GM12878 (cell line): ENCODE measurements at regions not wholly inside any gene's neighbourhood (a gene's known extent, or its start where the extent isn't known, plus 50 kb on each side); places are given as distances from the start of the nearest gene placed in this dataset.

ENCODE experiments used
- ATAC-seq: fragments of 200-7000 bp; cut with Tn5 transposase; 3 replicates; pipeline ENCODE4 v1.9.1; 2020; ENCODE audit warnings: mild to moderate bottlenecking, moderate library complexity
- BruUV-seq: library from RNA; stranded (reverse); fragments of 400-500 nt; replicated peaks from 2 replicates; lab custom pipeline; 2021; lab: Mats Ljungman, UMichigan
- CTCF ChIA-PET: fragments of 300-600 bp; sonication (Branson Sonifier 250); formaldehyde crosslinking; extraction: SDS; loops from one replicate; lab custom pipeline; 2021; ENCODE audit warnings: inconsistent platforms; lab: Yijun Ruan, JAX
- POLR2A ChIA-PET: fragments of 350-600 bp; formaldehyde crosslinking; extraction: SDS; loops from one replicate; lab custom pipeline; 2021; ENCODE audit warnings: inconsistent platforms; lab: Charles Lee
- RAD21 ChIA-PET: fragments of 300-600 bp; sonication (Branson Sonifier 250); formaldehyde crosslinking; loops from one replicate; lab custom pipeline; 2023; ENCODE audit warnings: antibody characterized with exemption; ENCODE audit not compliant: unreplicated experiment; lab: Charles Lee
- SMC1A ChIA-PET: fragments of 300-600 bp; sonication (Branson Sonifier 250); formaldehyde crosslinking; loops from one replicate; lab custom pipeline; 2023; ENCODE audit not compliant: unreplicated experiment, uncharacterized antibody; lab: Charles Lee
- DNase-seq: peaks from one replicate; pipeline ENCODE4 v3.0.0-alpha.2; 2011; ENCODE audit warnings: low read depth, low spot score
- FAIRE-seq: peaks from 3 replicates; lab custom pipeline; 2011; peaks lifted over from hg19 to GRCh38; lab: Jason Lieb, UNC
- H2AFZ ChIP-seq: 2 replicates; pipeline ENCODE4 v1.6.0; 2011; ENCODE audit warnings: low read depth, low read length, control low read depth; ENCODE audit not compliant: control insufficient read depth
- H3K27ac ChIP-seq: 2 replicates; pipeline ENCODE4 v1.5.1; 2011; ENCODE audit warnings: control low read depth; ENCODE audit not compliant: control insufficient read depth, insufficient read depth
- H3K27me3 ChIP-seq, 2 experiments: replicated peaks in 1 of 2; 2 replicates each; pipeline versions ENCODE4 v1.6.0 to v1.6.1; 2011; ENCODE audit warnings: low read length in 1 of 2; ENCODE audit not compliant: control insufficient read depth in 2 of 2, insufficient read depth in 2 of 2
- H3K36me3 ChIP-seq, 2 experiments: 2 replicates each; pipeline ENCODE4 v1.5.1; 2011; ENCODE audit warnings: low read length in 1 of 2; ENCODE audit not compliant: control insufficient read depth in 2 of 2, insufficient read depth in 2 of 2
- H3K4me1 ChIP-seq: 2 replicates; pipeline ENCODE4 v1.6.1; 2011; ENCODE audit warnings: mild to moderate bottlenecking, low read length, moderate library complexity, mixed read lengths; ENCODE audit not compliant: control insufficient read depth, insufficient read depth
- H3K4me2 ChIP-seq: 2 replicates; pipeline ENCODE4 v1.6.0; 2011; ENCODE audit warnings: control low read depth; ENCODE audit not compliant: control insufficient read depth, insufficient read depth
- H3K4me3 ChIP-seq: fragments of 200-600 bp; sonication (generic); 2 replicates; pipeline ENCODE4 v1.5.1; 2016
- H3K79me2 ChIP-seq: 2 replicates; pipeline ENCODE4 v1.6.0; 2011; ENCODE audit warnings: low read length; ENCODE audit not compliant: control insufficient read depth, insufficient read depth
- H3K9ac ChIP-seq: 2 replicates; pipeline ENCODE4 v1.8.0; 2011; ENCODE audit warnings: low read length, control low read depth, mixed read lengths; ENCODE audit not compliant: control insufficient read depth, insufficient read depth
- H3K9me3 ChIP-seq: replicated peaks from 3 replicates; pipeline ENCODE4 v1.5.1; 2011; ENCODE audit warnings: mild to moderate bottlenecking, low read length; ENCODE audit not compliant: control insufficient read depth, insufficient read depth
- H4K20me1 ChIP-seq: 2 replicates; pipeline ENCODE4 v1.6.0; 2011; ENCODE audit not compliant: control insufficient read depth, insufficient read depth
- CUX1 ChIP-seq: IDR thresholded peaks from 2 replicates; pipeline ENCODE4 v1.6.1; 2012; ENCODE audit warnings: improper control_type of control experiment, low read depth, low read length; ENCODE audit not compliant: insufficient replicate concordance
- IKZF1 ChIP-seq: fragments of 450-650 bp; conservative IDR thresholded peaks from 2 replicates; pipeline ENCODE4 v1.6.1; 2017; ENCODE audit warnings: antibody characterized with exemption, mild to moderate bottlenecking
- KLF5 ChIP-seq: fragments of 450-650 bp; IDR thresholded peaks from 2 replicates; pipeline ENCODE4 v1.6.1; 2014; ENCODE audit warnings: mild to moderate bottlenecking; ENCODE audit not compliant: partially characterized antibody
- NFIC ChIP-seq: IDR thresholded peaks from 2 replicates; pipeline ENCODE4 v1.6.1; 2012; ENCODE audit warnings: low read depth, mild to moderate bottlenecking, inconsistent platforms, low read length, moderate library complexity
- NFYA ChIP-seq: IDR thresholded peaks from 2 replicates; pipeline ENCODE4 v1.6.1; 2011; ENCODE audit warnings: low read depth, mild to moderate bottlenecking, low read length, improper control_type of control experiment, borderline replicate concordance
- POLR2AphosphoS2 ChIP-seq: IDR thresholded peaks from 2 replicates; pipeline ENCODE4 v1.6.1; 2011; ENCODE audit warnings: low read depth, mild to moderate bottlenecking, low read length, improper control_type of control experiment, moderate library complexity
- POLR2AphosphoS5 ChIP-seq: IDR thresholded peaks from 2 replicates; pipeline ENCODE4 v1.6.1; 2011; ENCODE audit warnings: mild to moderate bottlenecking, low read length, inconsistent platforms
- RBBP5 ChIP-seq: fragments of 200-600 bp; sonication (generic); conservative IDR thresholded peaks from 2 replicates; pipeline ENCODE4 v1.6.1; 2016
- RELA ChIP-seq: fragments of 450-650 bp; IDR thresholded peaks from 2 replicates; pipeline ENCODE4 v1.8.0; 2014; ENCODE audit warnings: borderline replicate concordance; ENCODE audit not compliant: partially characterized antibody
- STAT1 ChIP-seq: fragments of 450-650 bp; conservative IDR thresholded peaks from 2 replicates; pipeline ENCODE4 v1.6.1; 2014; ENCODE audit warnings: antibody characterized with exemption, mild to moderate bottlenecking
- TCF12 ChIP-seq: IDR thresholded peaks from 2 replicates; pipeline ENCODE4 v1.6.1; 2011; ENCODE audit warnings: low read depth, mild to moderate bottlenecking, low read length
- USF1 ChIP-seq: IDR thresholded peaks from 2 replicates; pipeline ENCODE4 v1.6.1; 2011; ENCODE audit warnings: borderline replicate concordance, low read depth, mild to moderate bottlenecking, moderate library complexity, mixed read lengths, low read length; ENCODE audit not compliant: insufficient read depth; ENCODE audit errors: extremely low read length
- YBX1 ChIP-seq: fragments of 450-650 bp; IDR thresholded peaks from 2 replicates; pipeline ENCODE4 v1.6.1; 2016; ENCODE audit warnings: antibody characterized with exemption
- ZBTB11 ChIP-seq: fragments of 450-650 bp; formaldehyde crosslinking; IDR thresholded peaks from 2 replicates; pipeline ENCODE4 v1.5.0; 2022; ENCODE audit warnings: mild to moderate bottlenecking, missing genetic modification characterization
- ZNF217 ChIP-seq: fragments of 450-650 bp; IDR thresholded peaks from 2 replicates; pipeline ENCODE4 v1.6.1; 2017; ENCODE audit warnings: antibody characterized with exemption, mild to moderate bottlenecking
- ZNF274 ChIP-seq: IDR thresholded peaks from one replicate; pipeline ENCODE4 v1.8.0; 2011; ENCODE audit not compliant: insufficient read length, insufficient read depth
- WGBS: methylation state at CpG from one replicate; pipeline ENCODE4 v1.1.6; 2016; ENCODE audit warnings: low lambda C conversion rate; ENCODE audit not compliant: insufficient replicate concordance, insufficient coverage; ENCODE audit errors: missing lambda C conversion rate; 5-methylcytosine and 5-hydroxymethylcytosine counted together
- in situ Hi-C: fragments of 300-500 bp; cut with MboI; formaldehyde crosslinking; loops from 9 replicates; pipeline ENCODE4 v1.14.3; 2018; ENCODE audit warnings: mixed read lengths
- intact Hi-C: fragments of 100-400 bp; cut with micrococcal nuclease; formaldehyde crosslinking; loops from one replicate; pipeline ENCODE4 v1.14.2; 2022; ENCODE audit not compliant: unreplicated experiment

GRCh38 chr2:129726216-129726615 is 253.2 kb upstream of the RAB6C start:
- Histone ChIP-seq H3K27me3 (peaks cover 0 to 1% of the 10 kb centered on the region in 2 experiments; a peak in 1 of 4 replicates), H2AFZ (no peak overlapping the region), H4K20me1 (no peaks in the 10 kb centered on the region), H3K9ac (no peak overlapping the region), H3K79me2 (no peaks in the 10 kb centered on the region), H3K36me3 (no peaks in the 10 kb centered on the region), H3K9me3 (no peaks in the 10 kb centered on the region), H3K4me3 (no peak overlapping the region), H3K4me2 (no peak overlapping the region), H3K27ac (no peak overlapping the region), H3K4me1 (no peaks in the 10 kb centered on the region)
- 2% methylated on average over 5 of the region's 5 CpGs for WGBS
- TF ChIP-seq CUX1 (no peak), RELA (no peak), RBBP5 (no peak), NFYA (no peak), KLF5 (no peak), ZBTB11 (CRISPR knock-in tag) (no peak), YBX1 (no peak), STAT1 (no peak), TCF12 (no peak), USF1 (no peak), POLR2AphosphoS5 (no peak), ZNF274 (no peak), POLR2AphosphoS2 (no peak), NFIC (no peak), ZNF217 (no peak), IKZF1 (no peak)
- ATAC-seq (no peak), DNase-seq (no peak), FAIRE-seq (no peak)
- no TSS peak for BruUV-seq
- intact Hi-C loops (no loop called here), in situ Hi-C loops (no loop called here)
- ChIA-PET RAD21 (no interaction called here), SMC1A (no interaction called here), POLR2A (no interaction called here), CTCF (no interaction called here)
